ENCODE measurements at regions not wholly inside any gene's neighbourhood (a gene's known extent, or its start where the extent isn't known, plus 50 kb on each side); places are given as distances from the start of the nearest gene placed in this dataset.
"Not testable (repeated sequence)": the region's sequence is repeated elsewhere in the genome, so short reads cannot be mapped to it uniquely, and the experiment has no call there.

- Mint-ChIP-seq H3K9me3 (peaks cover 0 to 3% (median 0%) of the 10 kb centered on the region in 7 donors), H3K36me3 (no peaks in the 10 kb centered on the region), H3K27me3 (no peaks in the 10 kb centered on the region), H3K27ac (no peak overlapping the region), H3K4me1 (no peaks in the 10 kb centered on the region), H3K4me3 (no peak overlapping the region)
- DNase-seq = no peak
- H3K4me3 ChIP-seq (ENCODE audit: low read depth, low read length) = no peak overlapping the region
- ATAC-seq (ENCODE audit: low read depth in 2 of 2) = no peak
- H3K4me1 ChIP-seq (ENCODE audit: control insufficient read depth, insufficient read depth, low read length, poor library complexity, severe bottlenecking) = no peaks in the 10 kb centered on the region
- H3K9me3 ChIP-seq (ENCODE audit: control insufficient read depth in 2 of 2, low read length in 2 of 2) = no peaks in the 10 kb centered on the region
- H3K36me3 ChIP-seq (ENCODE audit: control insufficient read depth, insufficient read depth, low read length) = no peaks in the 10 kb centered on the region
- no peak overlapping the region for H3K27ac ChIP-seq (ENCODE audit: insufficient read depth, low read length, poor library complexity, severe bottlenecking)
- no peaks in the 10 kb centered on the region for H3K27me3 ChIP-seq (ENCODE audit: control insufficient read depth, insufficient read depth, low read length)
These were observed 168.2 kb upstream of the NLGN4Y start for GRCh38 chrY:14356154-14356553.

- no peaks in the 10 kb centered on the region for H3K9me3 ChIP-seq (ENCODE audit: control insufficient read depth in 2 of 2, low read length in 2 of 2)
- no peaks in the 10 kb centered on the region for H3K27me3 ChIP-seq (ENCODE audit: control insufficient read depth, insufficient read depth, low read length)
- H3K4me1 Mint-ChIP-seq = no peaks in the 10 kb centered on the region
- no peak overlapping the region for H3K4me3 ChIP-seq (ENCODE audit: low read depth, low read length)
- no peaks in the 10 kb centered on the region for H3K36me3 Mint-ChIP-seq
- DNase-seq (no peak), ATAC-seq (ENCODE audit: low read depth in 2 of 2) (no peak)
- H3K27ac Mint-ChIP-seq = no peak overlapping the region
- H3K36me3 ChIP-seq (ENCODE audit: control insufficient read depth, insufficient read depth, low read length) = no peaks in the 10 kb centered on the region
- no peaks in the 10 kb centered on the region for H3K4me1 ChIP-seq (ENCODE audit: control insufficient read depth, insufficient read depth, low read length, poor library complexity, severe bottlenecking)
- H3K27ac ChIP-seq (ENCODE audit: insufficient read depth, low read length, poor library complexity, severe bottlenecking) = no peak overlapping the region
- peaks cover 0 to 3% (median 0%) of the 10 kb centered on the region in 7 donors for H3K9me3 Mint-ChIP-seq
- no peak overlapping the region for H3K4me3 Mint-ChIP-seq
- H3K27me3 Mint-ChIP-seq = no peaks in the 10 kb centered on the region
These were observed 163.4 kb upstream of the NLGN4Y start for GRCh38 chrY:14360748-14361500.

GRCh38 chrY:14373608-14374007 lies 150.7 kb upstream of the NLGN4Y start:
- ATAC-seq (ENCODE audit: low read depth in 2 of 2) (no peak), DNase-seq (no peak)
- Histone ChIP-seq H3K36me3 (ENCODE audit: control insufficient read depth, insufficient read depth, low read length) (no peaks in the 10 kb centered on the region), H3K9me3 (ENCODE audit: control insufficient read depth in 2 of 2, low read length in 2 of 2) (no peaks in the 10 kb centered on the region), H3K4me3 (ENCODE audit: low read depth, low read length) (no peak overlapping the region), H3K27ac (ENCODE audit: insufficient read depth, low read length, poor library complexity, severe bottlenecking) (no peak overlapping the region), H3K27me3 (ENCODE audit: control insufficient read depth, insufficient read depth, low read length) (no peaks in the 10 kb centered on the region), H3K4me1 (ENCODE audit: control insufficient read depth, insufficient read depth, low read length, poor library complexity, severe bottlenecking) (no peaks in the 10 kb centered on the region)
- H3K4me1 Mint-ChIP-seq = no peaks in the 10 kb centered on the region
- H3K9me3 Mint-ChIP-seq = no peaks in the 10 kb centered on the region
- no peak overlapping the region for H3K27ac Mint-ChIP-seq
- H3K36me3 Mint-ChIP-seq = no peaks in the 10 kb centered on the region
- H3K27me3 Mint-ChIP-seq = no peaks in the 10 kb centered on the region
- no peak overlapping the region for H3K4me3 Mint-ChIP-seq

- H3K9me3 Mint-ChIP-seq = peaks cover 0 to 2% (median 0%) of the 10 kb centered on the region in 7 donors
- no peaks in the 10 kb centered on the region for H3K4me1 ChIP-seq (ENCODE audit: control insufficient read depth, insufficient read depth, low read length, poor library complexity, severe bottlenecking)
- H3K9me3 ChIP-seq (ENCODE audit: control insufficient read depth in 2 of 2, low read length in 2 of 2) = no peaks in the 10 kb centered on the region
- no peaks in the 10 kb centered on the region for H3K4me1 Mint-ChIP-seq
- no peaks in the 10 kb centered on the region for H3K27me3 ChIP-seq (ENCODE audit: control insufficient read depth, insufficient read depth, low read length)
- no peak overlapping the region for H3K27ac ChIP-seq (ENCODE audit: insufficient read depth, low read length, poor library complexity, severe bottlenecking)
- H3K36me3 ChIP-seq (ENCODE audit: control insufficient read depth, insufficient read depth, low read length) = no peaks in the 10 kb centered on the region
- no peaks in the 10 kb centered on the region for H3K27me3 Mint-ChIP-seq
- ATAC-seq (ENCODE audit: low read depth in 2 of 2) = no peak
- no peak overlapping the region for H3K4me3 Mint-ChIP-seq
- H3K4me3 ChIP-seq (ENCODE audit: low read depth, low read length) = no peak overlapping the region
- DNase-seq = no peak
- H3K27ac Mint-ChIP-seq = no peak overlapping the region
- no peaks in the 10 kb centered on the region for H3K36me3 Mint-ChIP-seq
These were observed 146.1 kb upstream of the NLGN4Y start for GRCh38 chrY:14378217-14378616.

- not testable (repeated sequence) for H3K27me3 ChIP-seq (ENCODE audit: control insufficient read depth, insufficient read depth, low read length); H3K27me3 Mint-ChIP-seq; DNase-seq; H3K36me3 ChIP-seq (ENCODE audit: control insufficient read depth, insufficient read depth, low read length); H3K36me3 Mint-ChIP-seq; H3K27ac ChIP-seq (ENCODE audit: insufficient read depth, low read length, poor library complexity, severe bottlenecking); H3K27ac Mint-ChIP-seq; H3K4me1 Mint-ChIP-seq; H3K4me1 ChIP-seq (ENCODE audit: control insufficient read depth, insufficient read depth, low read length, poor library complexity, severe bottlenecking); H3K9me3 ChIP-seq (ENCODE audit: control insufficient read depth in 2 of 2, low read length in 2 of 2); H3K4me3 Mint-ChIP-seq; ATAC-seq (ENCODE audit: low read depth in 2 of 2); H3K4me3 ChIP-seq (ENCODE audit: low read depth, low read length); H3K9me3 Mint-ChIP-seq
These were observed 113.7 kb upstream of the NLGN4Y start for GRCh38 chrY:14410549-14411030.

- Mint-ChIP-seq H3K4me3 (no peak overlapping the region), H3K27ac (no peak overlapping the region), H3K27me3 (no peaks in the 10 kb centered on the region), H3K4me1 (no peaks in the 10 kb centered on the region), H3K36me3 (no peaks in the 10 kb centered on the region), H3K9me3 (no peaks in the 10 kb centered on the region)
- DNase-seq = no peak
- Histone ChIP-seq H3K9me3 (ENCODE audit: control insufficient read depth in 2 of 2, low read length in 2 of 2) (no peaks in the 10 kb centered on the region), H3K27me3 (ENCODE audit: control insufficient read depth, insufficient read depth, low read length) (no peaks in the 10 kb centered on the region), H3K36me3 (ENCODE audit: control insufficient read depth, insufficient read depth, low read length) (no peaks in the 10 kb centered on the region), H3K27ac (ENCODE audit: insufficient read depth, low read length, poor library complexity, severe bottlenecking) (no peak overlapping the region), H3K4me1 (ENCODE audit: control insufficient read depth, insufficient read depth, low read length, poor library complexity, severe bottlenecking) (no peaks in the 10 kb centered on the region), H3K4me3 (ENCODE audit: low read depth, low read length) (no peak overlapping the region)
- no peak for ATAC-seq (ENCODE audit: low read depth in 2 of 2)
These were observed 113.0 kb upstream of the NLGN4Y start for GRCh38 chrY:14411334-14411733.

- Mint-ChIP-seq H3K4me3 (no peak overlapping the region), H3K4me1 (no peaks in the 10 kb centered on the region), H3K36me3 (no peaks in the 10 kb centered on the region), H3K9me3 (peaks cover 0 to 1% (median 0%) of the 10 kb centered on the region in 7 donors), H3K27ac (no peak overlapping the region), H3K27me3 (no peaks in the 10 kb centered on the region)
- DNase-seq (no peak), ATAC-seq (ENCODE audit: low read depth in 2 of 2) (no peak)
- Histone ChIP-seq H3K4me1 (ENCODE audit: control insufficient read depth, insufficient read depth, low read length, poor library complexity, severe bottlenecking) (no peaks in the 10 kb centered on the region), H3K4me3 (ENCODE audit: low read depth, low read length) (no peak overlapping the region), H3K9me3 (ENCODE audit: control insufficient read depth in 2 of 2, low read length in 2 of 2) (no peaks in the 10 kb centered on the region), H3K36me3 (ENCODE audit: control insufficient read depth, insufficient read depth, low read length) (no peaks in the 10 kb centered on the region), H3K27ac (ENCODE audit: insufficient read depth, low read length, poor library complexity, severe bottlenecking) (no peak overlapping the region), H3K27me3 (ENCODE audit: control insufficient read depth, insufficient read depth, low read length) (no peaks in the 10 kb centered on the region)
These were observed 87.8 kb upstream of the NLGN4Y start for GRCh38 chrY:14436546-14436945.

GRCh38 chrY:14437626-14438025 lies 86.7 kb upstream of the NLGN4Y start:
- Histone ChIP-seq H3K36me3 (ENCODE audit: control insufficient read depth, insufficient read depth, low read length) (no peaks in the 10 kb centered on the region), H3K27me3 (ENCODE audit: control insufficient read depth, insufficient read depth, low read length) (no peaks in the 10 kb centered on the region), H3K27ac (ENCODE audit: insufficient read depth, low read length, poor library complexity, severe bottlenecking) (no peak overlapping the region), H3K9me3 (ENCODE audit: control insufficient read depth in 2 of 2, low read length in 2 of 2) (no peaks in the 10 kb centered on the region), H3K4me3 (ENCODE audit: low read depth, low read length) (no peak overlapping the region), H3K4me1 (ENCODE audit: control insufficient read depth, insufficient read depth, low read length, poor library complexity, severe bottlenecking) (no peaks in the 10 kb centered on the region)
- no peaks in the 10 kb centered on the region for H3K27me3 Mint-ChIP-seq
- peaks cover 0 to 1% (median 0%) of the 10 kb centered on the region in 7 donors for H3K9me3 Mint-ChIP-seq
- DNase-seq (no peak), ATAC-seq (ENCODE audit: low read depth in 2 of 2) (no peak)
- no peak overlapping the region for H3K4me3 Mint-ChIP-seq
- H3K4me1 Mint-ChIP-seq = no peaks in the 10 kb centered on the region
- no peak overlapping the region for H3K27ac Mint-ChIP-seq
- no peaks in the 10 kb centered on the region for H3K36me3 Mint-ChIP-seq
